ENCODE measurements at regions not wholly inside any gene's neighbourhood (a gene's known extent, or its start where the extent isn't known, plus 50 kb on each side); places are given as distances from the start of the nearest gene placed in this dataset.

DNA sequence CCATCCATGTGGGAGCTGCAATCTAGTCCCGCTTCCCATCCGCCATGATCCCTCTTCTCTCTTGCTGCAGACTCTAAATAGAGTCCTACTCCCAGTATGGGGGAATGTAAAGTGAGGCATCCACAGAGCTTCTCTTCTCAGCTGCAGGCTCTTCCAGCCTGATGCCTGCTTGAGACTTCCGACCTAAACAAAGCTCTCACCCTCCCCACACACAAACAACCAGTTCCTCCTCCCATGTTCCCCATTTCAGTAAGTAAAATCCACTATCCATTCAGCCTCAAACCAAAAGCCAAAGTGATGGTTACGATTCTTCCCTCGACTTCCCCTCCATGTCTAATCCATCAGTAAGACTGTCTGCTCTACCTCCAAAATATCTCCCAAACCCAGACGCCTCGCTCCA lies 108.2 kb upstream of the NFE2L3 start:
- no peak for ATAC-seq
- H3K27me3 ChIP-seq (ENCODE audit: low read depth): peaks cover 5% of the 10 kb centered on the region
- no peaks in the 10 kb centered on the region for H3K36me3 ChIP-seq
- no peaks in the 10 kb centered on the region for H3K9me3 ChIP-seq
- no peaks in the 10 kb centered on the region for H3K4me1 ChIP-seq
- no peak for DNase-seq
- TF ChIP-seq, protein P1, sequence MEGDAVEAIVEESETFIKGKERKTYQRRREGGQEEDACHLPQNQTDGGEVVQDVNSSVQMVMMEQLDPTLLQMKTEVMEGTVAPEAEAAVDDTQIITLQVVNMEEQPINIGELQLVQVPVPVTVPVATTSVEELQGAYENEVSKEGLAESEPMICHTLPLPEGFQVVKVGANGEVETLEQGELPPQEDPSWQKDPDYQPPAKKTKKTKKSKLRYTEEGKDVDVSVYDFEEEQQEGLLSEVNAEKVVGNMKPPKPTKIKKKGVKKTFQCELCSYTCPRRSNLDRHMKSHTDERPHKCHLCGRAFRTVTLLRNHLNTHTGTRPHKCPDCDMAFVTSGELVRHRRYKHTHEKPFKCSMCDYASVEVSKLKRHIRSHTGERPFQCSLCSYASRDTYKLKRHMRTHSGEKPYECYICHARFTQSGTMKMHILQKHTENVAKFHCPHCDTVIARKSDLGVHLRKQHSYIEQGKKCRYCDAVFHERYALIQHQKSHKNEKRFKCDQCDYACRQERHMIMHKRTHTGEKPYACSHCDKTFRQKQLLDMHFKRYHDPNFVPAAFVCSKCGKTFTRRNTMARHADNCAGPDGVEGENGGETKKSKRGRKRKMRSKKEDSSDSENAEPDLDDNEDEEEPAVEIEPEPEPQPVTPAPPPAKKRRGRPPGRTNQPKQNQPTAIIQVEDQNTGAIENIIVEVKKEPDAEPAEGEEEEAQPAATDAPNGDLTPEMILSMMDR (IDR thresholded peaks at IDR 0.05): no peak
- H3K4me3 ChIP-seq: no peak overlapping the region
- intact Hi-C loops (cut with DNase I): no loop called here
- no peak overlapping the region for H3K27ac ChIP-seq

DNA sequence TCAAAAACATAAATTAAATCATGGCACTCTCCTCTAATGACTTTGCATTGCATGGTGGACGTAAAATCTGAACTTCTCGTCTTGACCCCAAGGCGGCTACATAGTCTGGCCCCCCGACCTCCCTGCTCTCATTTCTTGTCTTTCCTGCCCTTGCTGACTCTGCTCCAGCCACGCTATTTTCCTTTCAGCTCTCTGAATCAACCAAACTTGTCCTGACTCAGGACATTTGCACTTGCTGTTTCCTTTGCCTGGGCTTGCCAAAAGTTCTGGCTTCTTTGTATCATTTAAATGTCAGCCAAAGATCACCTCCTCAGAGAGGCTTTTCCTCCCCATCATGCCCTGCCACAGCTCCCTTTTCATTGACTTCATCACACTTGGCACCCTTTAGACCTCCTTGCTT lies 107.7 kb upstream of the NFE2L3 start:
- TF ChIP-seq, protein P1 (IDR thresholded peaks at IDR 0.05): no peak
- no peaks in the 10 kb centered on the region for H3K36me3 ChIP-seq
- H3K27ac ChIP-seq: no peak overlapping the region
- peaks cover 5% of the 10 kb centered on the region for H3K27me3 ChIP-seq (ENCODE audit: low read depth)
- intact Hi-C loops (cut with DNase I): no loop called here
- no peak for ATAC-seq
- H3K4me1 ChIP-seq: no peaks in the 10 kb centered on the region
- DNase-seq: no peak
- H3K4me3 ChIP-seq: no peak overlapping the region
- H3K9me3 ChIP-seq: no peaks in the 10 kb centered on the region

DNA sequence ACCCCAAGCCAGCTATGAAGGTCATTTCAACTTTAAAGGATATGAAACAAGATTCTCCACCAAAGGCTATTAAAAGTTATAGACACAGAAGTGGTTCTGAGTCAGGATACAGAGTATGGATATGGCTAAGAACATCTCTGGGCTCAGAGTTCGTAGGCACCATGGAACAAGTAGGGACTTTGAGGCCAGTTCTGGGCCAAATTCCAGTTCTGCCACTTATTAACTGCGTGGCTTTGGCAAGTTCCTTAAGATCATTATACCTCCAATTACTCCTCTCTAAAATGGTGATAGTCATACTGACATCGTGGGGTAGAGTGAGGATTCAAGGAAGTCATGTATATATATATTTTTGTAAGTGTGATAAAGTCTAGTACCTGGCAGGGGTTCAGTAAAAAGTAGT lies 105.8 kb upstream of the NFE2L3 start:
- Histone ChIP-seq H3K9me3 (no peaks in the 10 kb centered on the region), H3K36me3 (no peaks in the 10 kb centered on the region), H3K4me3 (no peak overlapping the region), H3K27me3 (ENCODE audit: low read depth) (no peaks in the 10 kb centered on the region), H3K4me1 (no peaks in the 10 kb centered on the region), H3K27ac (no peak overlapping the region)
- TF ChIP-seq, protein P1 (IDR thresholded peaks at IDR 0.05): no peak
- DNase-seq (no peak), ATAC-seq (no peak)
- intact Hi-C loops (cut with DNase I): no loop called here

DNA sequence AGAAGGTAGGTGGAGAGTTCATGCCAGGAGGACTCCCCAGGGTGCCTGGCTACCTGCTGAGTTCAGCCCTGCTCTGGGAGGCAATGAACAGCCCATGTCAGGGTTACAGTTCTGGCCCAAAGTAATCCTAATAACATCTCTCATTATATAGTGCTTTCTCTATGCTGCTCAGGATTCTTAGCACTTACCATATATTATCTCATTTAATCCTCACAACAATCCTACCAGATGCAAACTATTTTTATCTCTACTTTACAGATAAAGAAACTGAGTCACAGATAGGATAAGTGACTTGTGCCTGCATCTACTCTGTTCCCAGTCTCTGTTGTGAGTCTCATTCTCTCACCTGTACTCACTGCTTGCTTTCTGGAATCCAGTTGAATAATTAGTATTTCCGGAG lies 105.1 kb upstream of the NFE2L3 start:
- no peak overlapping the region for H3K27ac ChIP-seq
- H3K4me1 ChIP-seq: no peaks in the 10 kb centered on the region
- H3K27me3 ChIP-seq (ENCODE audit: low read depth): no peaks in the 10 kb centered on the region
- H3K36me3 ChIP-seq: no peaks in the 10 kb centered on the region
- DNase-seq (no peak), ATAC-seq (no peak)
- H3K9me3 ChIP-seq: peaks cover 7% of the 10 kb centered on the region
- TF ChIP-seq, protein P1 (IDR thresholded peaks at IDR 0.05): no peak
- intact Hi-C loops (cut with DNase I): no loop called here
- H3K4me3 ChIP-seq: no peak overlapping the region

DNA sequence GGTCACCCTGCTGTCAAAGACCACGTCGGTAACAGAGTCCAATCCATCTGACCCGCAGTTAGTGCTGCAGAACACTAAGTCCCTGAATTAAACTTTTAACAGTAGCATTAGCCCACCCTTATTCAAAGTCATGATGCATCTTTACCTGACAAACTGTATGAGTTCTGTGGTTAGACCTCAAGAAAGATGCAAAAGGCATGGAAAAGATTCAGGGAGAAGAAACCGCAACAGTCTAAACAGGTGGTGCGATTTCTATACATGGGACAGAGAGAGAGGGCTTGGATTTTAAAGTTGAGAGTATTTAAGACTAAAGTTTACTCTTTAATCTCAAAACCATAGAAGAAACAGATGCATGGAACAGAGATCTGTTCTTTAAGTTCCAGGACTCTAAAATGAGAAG lies 103.3 kb upstream of the NFE2L3 start:
- no peak for ATAC-seq
- no peaks in the 10 kb centered on the region for H3K27me3 ChIP-seq (ENCODE audit: low read depth)
- TF ChIP-seq, protein P1 (IDR thresholded peaks at IDR 0.05): no peak
- intact Hi-C loops (cut with DNase I): no loop called here
- H3K4me1 ChIP-seq: no peaks in the 10 kb centered on the region
- peaks cover 10% of the 10 kb centered on the region for H3K9me3 ChIP-seq
- H3K27ac ChIP-seq: no peak overlapping the region
- H3K4me3 ChIP-seq: no peak overlapping the region
- no peak for DNase-seq
- H3K36me3 ChIP-seq: no peaks in the 10 kb centered on the region

DNA sequence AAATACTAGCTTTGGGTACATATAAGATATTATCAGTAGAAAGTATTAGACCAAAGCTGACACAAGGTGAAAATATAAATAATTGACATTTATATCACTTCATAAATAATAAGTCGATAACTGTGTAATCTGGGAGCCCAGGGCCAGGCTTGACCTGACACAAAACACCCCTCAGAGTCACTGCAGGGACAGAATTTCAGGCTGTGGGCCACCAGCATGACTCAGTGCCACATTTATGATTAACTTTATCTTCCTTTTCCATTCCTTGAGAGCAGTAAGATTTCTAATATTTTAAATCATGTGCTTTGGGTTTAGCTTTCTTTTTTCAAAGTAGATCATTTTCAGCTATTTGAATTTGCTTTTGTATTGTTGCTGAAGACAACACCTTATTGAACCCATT lies 102.9 kb upstream of the NFE2L3 start:
- Histone ChIP-seq H3K27ac (no peak overlapping the region), H3K4me1 (no peaks in the 10 kb centered on the region), H3K4me3 (no peak overlapping the region), H3K9me3 (peaks cover 10% of the 10 kb centered on the region), H3K27me3 (ENCODE audit: low read depth) (no peaks in the 10 kb centered on the region), H3K36me3 (no peaks in the 10 kb centered on the region)
- DNase-seq (no peak), ATAC-seq (no peak)
- TF ChIP-seq, protein P1 (IDR thresholded peaks at IDR 0.05): no peak
- intact Hi-C loops (cut with DNase I): no loop called here

Data from lower lobe of right lung (tissue), 2 donors.